NCI-H128 (cell line): ENCODE measurements at regions not wholly inside any gene's neighbourhood (a gene's known extent, or its start where the extent isn't known, plus 50 kb on each side); places are given as distances from the start of the nearest gene placed in this dataset.

ENCODE experiments used
- DNase-seq: peaks from one replicate; lab custom pipeline; 2025; ENCODE audit not compliant: unreplicated experiment; lab: John Stamatoyannopoulos, UW

- DNase-seq = no peak
Measured at GRCh38 chr18:78919956-78920355, 59.7 kb upstream of the SALL3 start.

GRCh38 chr18:78920456-78921138, 59.0 kb upstream of the SALL3 start:
- no peak for DNase-seq

GRCh38 chr18:78922856-78923255, 56.8 kb upstream of the SALL3 start:
- DNase-seq = no peak

- no peak for DNase-seq
Measured at GRCh38 chr18:78924301-78924700, 55.3 kb upstream of the SALL3 start.

GRCh38 chr18:78924786-78925540, 54.7 kb upstream of the SALL3 start:
- DNase-seq = no peak

GRCh38 chr18:78925557-78926242, 53.9 kb upstream of the SALL3 start:
- no peak for DNase-seq

GRCh38 chr18:78926243-78926615, 53.4 kb upstream of the SALL3 start:
- DNase-seq = no peak

GRCh38 chr18:78927156-78927555, 52.5 kb upstream of the SALL3 start:
- no peak for DNase-seq

- no peak for DNase-seq
Measured at GRCh38 chr18:78927616-78928015, 52.0 kb upstream of the SALL3 start.

GRCh38 chr18:78928076-78928475, 51.5 kb upstream of the SALL3 start:
- no peak for DNase-seq

- DNase-seq = no peak
Measured at GRCh38 chr18:78929516-78929915, 50.1 kb upstream of the SALL3 start.
